Gastrocnemius medialis (tissue), 4 donors: ENCODE measurements at regions not wholly inside any gene's neighbourhood (a gene's known extent, or its start where the extent isn't known, plus 50 kb on each side); places are given as distances from the start of the nearest gene placed in this dataset.

Source experiments
- ATAC-seq, 2 donors: fragments of 150-250 bp; one replicate each; pipeline ENCODE4 v1.9.1; 2016
- DNase-seq, 2 donors: peaks; one replicate each; pipeline ENCODE4 v3.0.0-alpha.2; 2019
- H3K27ac ChIP-seq, 4 donors: fragments of 200-600 bp; sonication (generic); 1 replicate in 1 of 4; 2 replicates in 3 of 4; pipeline ENCODE4 v1.5.1; 2016 to 2018; ENCODE audit warnings: mild to moderate bottlenecking in 2 of 4, moderate library complexity in 1 of 4
- H3K27me3 ChIP-seq, 3 donors: fragments of 200-600 bp; sonication (generic) in 2 of 3; 1 replicate in 1 of 3; 2 replicates in 2 of 3; pipeline versions ENCODE4 v1.5.1 to v1.6.0; 2016 to 2019; ENCODE audit warnings: mild to moderate bottlenecking in 1 of 3, moderate library complexity in 1 of 3
- H3K36me3 ChIP-seq, 2 donors: fragments of 200-600 bp; sonication (generic) in 1 of 2; one replicate each; pipeline ENCODE4 v1.5.1; 2017 to 2018
- H3K4me1 ChIP-seq, 2 donors: fragments of 200-600 bp; sonication (generic) in 1 of 2; one replicate each; pipeline ENCODE4 v1.5.1; 2016 to 2017; ENCODE audit warnings: mild to moderate bottlenecking in 2 of 2
- H3K4me3 ChIP-seq, 4 donors: fragments of 200-600 bp; sonication (generic) in 3 of 4; 1 replicate in 1 of 4; 2 replicates in 3 of 4; pipeline ENCODE4 v1.5.1; 2016 to 2019; ENCODE audit warnings: mild to moderate bottlenecking in 2 of 4
- H3K9me3 ChIP-seq, 3 donors: fragments of 200-600 bp; sonication (generic) in 2 of 3; 1 replicate in 1 of 3; 2 replicates in 2 of 3; pipeline ENCODE4 v1.5.1; 2016 to 2019
- POLR2A ChIP-seq, 2 donors: fragments of 450-650 bp; IDR thresholded peaks; one replicate each; pipeline ENCODE4 v1.6.1; 2017; ENCODE audit warnings: antibody characterized with exemption in 2 of 2, mild to moderate bottlenecking in 2 of 2, moderate library complexity in 2 of 2
- in situ Hi-C, 4 donors: fragments of 200-750 bp; cut with MboI; loops; one replicate each; pipeline versions ENCODE4 v1.15.0 to v1.8.0; 2017; ENCODE audit warnings: low sequenced_read_pairs in 4 of 4
- intact Hi-C: fragments of 100-400 bp; cut with DNase I; formaldehyde crosslinking; loops from one replicate; pipeline ENCODE4 v1.15.1; 2023; ENCODE audit warnings: low total_unique reads
- TF ChIP-seq, protein P1 (sequence below), 5 experiments: fragments of 450-650 bp in 3 of 5; fragments of 200-600 bp in 2 of 5; sonication (generic) in 2 of 5; IDR thresholded peaks in 4 of 5; conservative IDR thresholded peaks in 1 of 5; 1 replicate in 4 of 5; 2 replicates in 1 of 5; pipeline ENCODE4 v1.5.1; 2016 to 2019; ENCODE audit warnings: antibody characterized with exemption in 5 of 5, mild to moderate bottlenecking in 3 of 5, moderate library complexity in 3 of 5

GRCh38 chrX:98452456-98452855 lies 1568.7 kb downstream of the RPA4 start:
- H3K4me1 ChIP-seq, result no peaks in the 10 kb centered on the region
- no peaks in the 10 kb centered on the region for H3K9me3 ChIP-seq
- in situ Hi-C loops (no loop called here), intact Hi-C loops (no loop called here)
- TF ChIP-seq, protein P1, sequence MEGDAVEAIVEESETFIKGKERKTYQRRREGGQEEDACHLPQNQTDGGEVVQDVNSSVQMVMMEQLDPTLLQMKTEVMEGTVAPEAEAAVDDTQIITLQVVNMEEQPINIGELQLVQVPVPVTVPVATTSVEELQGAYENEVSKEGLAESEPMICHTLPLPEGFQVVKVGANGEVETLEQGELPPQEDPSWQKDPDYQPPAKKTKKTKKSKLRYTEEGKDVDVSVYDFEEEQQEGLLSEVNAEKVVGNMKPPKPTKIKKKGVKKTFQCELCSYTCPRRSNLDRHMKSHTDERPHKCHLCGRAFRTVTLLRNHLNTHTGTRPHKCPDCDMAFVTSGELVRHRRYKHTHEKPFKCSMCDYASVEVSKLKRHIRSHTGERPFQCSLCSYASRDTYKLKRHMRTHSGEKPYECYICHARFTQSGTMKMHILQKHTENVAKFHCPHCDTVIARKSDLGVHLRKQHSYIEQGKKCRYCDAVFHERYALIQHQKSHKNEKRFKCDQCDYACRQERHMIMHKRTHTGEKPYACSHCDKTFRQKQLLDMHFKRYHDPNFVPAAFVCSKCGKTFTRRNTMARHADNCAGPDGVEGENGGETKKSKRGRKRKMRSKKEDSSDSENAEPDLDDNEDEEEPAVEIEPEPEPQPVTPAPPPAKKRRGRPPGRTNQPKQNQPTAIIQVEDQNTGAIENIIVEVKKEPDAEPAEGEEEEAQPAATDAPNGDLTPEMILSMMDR (IDR thresholded peaks at IDR 0.05 in 4 of 5, conservative IDR thresholded peaks at IDR 0.05 in 1 of 5), result no peak
- no peak for TF ChIP-seq POLR2A (IDR thresholded peaks at IDR 0.05)
- no peaks in the 10 kb centered on the region for H3K27me3 ChIP-seq
- no peak overlapping the region for H3K4me3 ChIP-seq
- no peak overlapping the region for H3K27ac ChIP-seq
- H3K36me3 ChIP-seq, result no peaks in the 10 kb centered on the region
- ATAC-seq, result no peak
- no peak for DNase-seq

GRCh38 chrX:98459669-98460068 lies 1576.0 kb downstream of the RPA4 start:
- Histone ChIP-seq H3K9me3 (no peaks in the 10 kb centered on the region), H3K4me1 (no peaks in the 10 kb centered on the region), H3K27ac (no peak overlapping the region), H3K27me3 (no peaks in the 10 kb centered on the region), H3K4me3 (no peak overlapping the region), H3K36me3 (no peaks in the 10 kb centered on the region)
- ATAC-seq, result no peak
- intact Hi-C loops (no loop called here), in situ Hi-C loops (no loop called here)
- DNase-seq, result no peak
- TF ChIP-seq POLR2A (IDR thresholded peaks at IDR 0.05), result no peak
- TF ChIP-seq, protein P1 (IDR thresholded peaks at IDR 0.05 in 4 of 5, conservative IDR thresholded peaks at IDR 0.05 in 1 of 5), result no peak

- H3K36me3 ChIP-seq, result no peaks in the 10 kb centered on the region
- intact Hi-C loops, result no loop called here
- in situ Hi-C loops, result no loop called here
- H3K4me3 ChIP-seq, result no peak overlapping the region
- H3K4me1 ChIP-seq, result no peaks in the 10 kb centered on the region
- no peak overlapping the region for H3K27ac ChIP-seq
- peaks cover 0 to 3% (median 0%) of the 10 kb centered on the region in 3 donors for H3K27me3 ChIP-seq
- no peaks in the 10 kb centered on the region for H3K9me3 ChIP-seq
- DNase-seq (no peak), ATAC-seq (no peak)
- TF ChIP-seq, protein P1 (IDR thresholded peaks at IDR 0.05 in 4 of 5, conservative IDR thresholded peaks at IDR 0.05 in 1 of 5), result no peak
- no peak for TF ChIP-seq POLR2A (IDR thresholded peaks at IDR 0.05)
These were observed 1596.9 kb downstream of the RPA4 start for GRCh38 chrX:98480606-98481005.

- H3K4me3 ChIP-seq, result no peak overlapping the region
- H3K9me3 ChIP-seq, result no peaks in the 10 kb centered on the region
- H3K27me3 ChIP-seq, result peaks cover 0 to 3% (median 0%) of the 10 kb centered on the region in 3 donors
- no peaks in the 10 kb centered on the region for H3K4me1 ChIP-seq
- in situ Hi-C loops (no loop called here), intact Hi-C loops (no loop called here)
- TF ChIP-seq, protein P1 (IDR thresholded peaks at IDR 0.05 in 4 of 5, conservative IDR thresholded peaks at IDR 0.05 in 1 of 5), result no peak
- no peak for TF ChIP-seq POLR2A (IDR thresholded peaks at IDR 0.05)
- H3K27ac ChIP-seq, result no peak overlapping the region
- ATAC-seq (no peak), DNase-seq (no peak)
- H3K36me3 ChIP-seq, result no peaks in the 10 kb centered on the region
These were observed 1597.9 kb downstream of the RPA4 start for GRCh38 chrX:98481636-98482035.

DNA sequence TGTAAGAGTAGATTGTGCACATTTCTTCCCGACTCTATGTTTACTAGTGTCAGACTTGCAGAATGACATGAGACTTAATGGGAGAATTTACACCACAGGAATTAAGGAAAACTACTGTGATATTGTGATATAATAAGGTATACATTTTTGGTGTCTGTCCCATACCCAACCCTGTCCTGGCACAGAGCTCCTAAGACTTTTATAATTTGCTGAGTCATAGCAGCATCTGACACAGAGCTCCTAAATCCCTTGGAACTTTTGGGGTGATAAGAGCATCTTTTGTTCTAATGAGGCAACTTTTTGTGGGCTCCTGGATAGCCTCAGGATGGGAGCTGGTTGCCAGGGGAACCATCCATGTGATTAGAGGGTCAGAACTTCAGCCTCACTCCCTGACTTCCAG lies 1607.0 kb downstream of the RPA4 start:
- in situ Hi-C loops, result no loop called here
- no peak for ATAC-seq

More for the DNA sequence above, 1607.0 kb downstream of the RPA4 start:
- H3K36me3 ChIP-seq, result no peaks in the 10 kb centered on the region
- no peak overlapping the region for H3K27ac ChIP-seq
- no peaks in the 10 kb centered on the region for H3K9me3 ChIP-seq
- H3K27me3 ChIP-seq, result no peaks in the 10 kb centered on the region
- H3K4me1 ChIP-seq, result no peaks in the 10 kb centered on the region
- H3K4me3 ChIP-seq, result no peak overlapping the region
- no peak for TF ChIP-seq POLR2A (IDR thresholded peaks at IDR 0.05)
- TF ChIP-seq, protein P1 (IDR thresholded peaks at IDR 0.05 in 4 of 5, conservative IDR thresholded peaks at IDR 0.05 in 1 of 5), result no peak
- intact Hi-C loops, result no loop called here
- DNase-seq, result no peak
